AG04450 (cell line): ENCODE measurements at regions not wholly inside any gene's neighbourhood (a gene's known extent, or its start where the extent isn't known, plus 50 kb on each side); places are given as distances from the start of the nearest gene placed in this dataset.

ENCODE experiments used
- CTCF ChIA-PET: fragments of 300-600, 350-600 bp; formaldehyde crosslinking; extraction: SDS; loops from one replicate; lab custom pipeline; 2022; ENCODE audit warnings: antibody characterized with exemption, inconsistent platforms; lab: Charles Lee
- POLR2A ChIA-PET: fragments of 350-600 bp; formaldehyde crosslinking; extraction: SDS; loops from one replicate; lab custom pipeline; 2021; ENCODE audit warnings: antibody characterized with exemption, inconsistent platforms; lab: Yijun Ruan, JAX
- DNase-seq: peaks from one replicate; pipeline ENCODE4 v3.0.0-alpha.2; 2011; ENCODE audit warnings: low read depth, low spot score
- H3K27ac ChIP-seq: one replicate; pipeline ENCODE4 v1.5.1; 2012; ENCODE audit warnings: low read depth, low read length, control low read depth
- H3K27me3 ChIP-seq: one replicate; pipeline ENCODE4 v1.6.0; 2012; ENCODE audit warnings: low read length; ENCODE audit not compliant: control insufficient read depth, insufficient read depth
- H3K4me3 ChIP-seq: 2 replicates; pipeline ENCODE4 v1.5.1; 2011; ENCODE audit warnings: mild to moderate bottlenecking, low read depth, low read length, control low read depth
- H3K9me3 ChIP-seq: 2 replicates; pipeline ENCODE4 v1.5.1; 2012; ENCODE audit warnings: low read length; ENCODE audit not compliant: control insufficient read depth, insufficient read depth
- CTCF ChIP-seq: IDR thresholded peaks from 2 replicates; pipeline ENCODE4 v1.5.1; 2011; ENCODE audit warnings: low read depth, low read length, control low read depth, inconsistent platforms

GRCh38 chr6:96340164-96340563 is 181.4 kb upstream of the UFL1 start:
- Histone ChIP-seq H3K9me3 (peaks cover 19% of the 10 kb centered on the region), H3K27me3 (no peaks in the 10 kb centered on the region), H3K27ac (no peak overlapping the region), H3K4me3 (no peak overlapping the region)
- no peak for TF ChIP-seq CTCF
- ChIA-PET CTCF (no interaction called here), POLR2A (no interaction called here)
- no peak for DNase-seq

DNA sequence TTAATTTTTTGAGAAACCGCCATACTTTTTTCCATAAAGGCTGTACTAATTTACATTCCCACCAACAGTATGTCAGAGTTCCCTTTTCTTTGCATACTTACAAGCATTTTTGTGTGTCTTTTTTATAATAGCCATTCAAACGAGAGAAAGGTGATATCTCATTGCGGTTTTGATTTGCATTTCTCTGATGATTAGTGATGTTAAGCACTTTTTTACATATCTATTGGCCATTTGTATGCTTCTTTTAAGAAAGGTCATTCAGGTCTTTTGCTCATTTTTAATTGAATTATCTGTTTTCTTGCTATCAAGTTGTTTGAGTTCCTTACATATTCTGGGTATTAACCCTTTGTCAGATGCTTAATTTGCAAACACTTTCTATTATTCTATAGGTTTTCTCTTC is 176.1 kb upstream of the UFL1 start:
- Histone ChIP-seq H3K27me3 (no peaks in the 10 kb centered on the region), H3K9me3 (peaks cover 7% of the 10 kb centered on the region), H3K4me3 (no peak overlapping the region), H3K27ac (no peak overlapping the region)
- no peak for DNase-seq
- POLR2A ChIA-PET: no interaction called here
- no peak for TF ChIP-seq CTCF
- CTCF ChIA-PET: no interaction called here

GRCh38 chr6:96381246-96381645 is 140.4 kb upstream of the UFL1 start:
- no peak for TF ChIP-seq CTCF
- Histone ChIP-seq H3K27ac (no peak overlapping the region), H3K9me3 (peaks cover 5% of the 10 kb centered on the region), H3K27me3 (no peaks in the 10 kb centered on the region), H3K4me3 (no peak overlapping the region)
- CTCF ChIA-PET: no interaction called here
- DNase-seq: no peak
- POLR2A ChIA-PET: no interaction called here

- POLR2A ChIA-PET: no interaction called here
Observed at GRCh38 chr6:96391776-96392360, 129.7 kb upstream of the UFL1 start.

GRCh38 chr6:96394727-96395126 is 126.9 kb upstream of the UFL1 start:
- Histone ChIP-seq H3K27ac (no peak overlapping the region), H3K9me3 (peaks cover 6% of the 10 kb centered on the region), H3K27me3 (no peaks in the 10 kb centered on the region), H3K4me3 (no peak overlapping the region)
- ChIA-PET CTCF (no interaction called here), POLR2A (no interaction called here)
- no peak for DNase-seq
- no peak for TF ChIP-seq CTCF

More at GRCh38 chr6:96391776-96392360, 129.7 kb upstream of the UFL1 start:
- Histone ChIP-seq H3K4me3 (no peak overlapping the region), H3K27ac (no peak overlapping the region), H3K9me3 (peaks cover 6% of the 10 kb centered on the region), H3K27me3 (no peaks in the 10 kb centered on the region)
- CTCF ChIA-PET: no interaction called here
- no peak for TF ChIP-seq CTCF
- no peak for DNase-seq
